Natural killer cell (primary cell): ENCODE measurements at regions not wholly inside any gene's neighbourhood (a gene's known extent, or its start where the extent isn't known, plus 50 kb on each side); places are given as distances from the start of the nearest gene placed in this dataset.

Source experiments
- ATAC-seq, 3 donors: fragments of 150-1000 bp in 2 of 3; fragments of 200-7000 bp in 1 of 3; cut with Tn5 transposase; 1 replicate in 1 of 3; 2 replicates in 2 of 3; pipeline ENCODE4 v1.10.0; 2021; ENCODE audit warnings: mild to moderate bottlenecking in 2 of 3, moderate library complexity in 2 of 3
- DNase-seq, 2 donors: peaks; one replicate each; pipeline versions ENCODE4 v3.0.0 to v3.0.0-alpha.2; 2013 to 2021; ENCODE audit warnings: mixed read lengths in 1 of 2
- H3K27ac ChIP-seq: one replicate; pipeline ENCODE4 v1.5.1; 2013; ENCODE audit warnings: mild to moderate bottlenecking, low read length
- H3K27me3 ChIP-seq: one replicate; pipeline ENCODE4 v1.6.1; 2013; ENCODE audit warnings: low read length; ENCODE audit not compliant: control insufficient read depth, insufficient read depth
- H3K36me3 ChIP-seq: one replicate; pipeline ENCODE4 v1.6.1; 2013; ENCODE audit warnings: low read length; ENCODE audit not compliant: control insufficient read depth, insufficient read depth
- H3K4me1 ChIP-seq: one replicate; pipeline ENCODE4 v1.6.1; 2013; ENCODE audit warnings: low read length; ENCODE audit not compliant: control insufficient read depth, insufficient read depth
- H3K4me3 ChIP-seq: one replicate; pipeline ENCODE4 v1.5.1; 2013; ENCODE audit warnings: low read length
- H3K9me3 ChIP-seq: one replicate; pipeline ENCODE4 v1.6.1; 2013; ENCODE audit warnings: low read length; ENCODE audit not compliant: control insufficient read depth, insufficient read depth
- H3K27ac Mint-ChIP-seq, 2 donors: one replicate each; pipeline ENCODE4 v1.8.0; 2022; ENCODE audit warnings: mild to moderate bottlenecking in 2 of 2, mixed read lengths in 2 of 2, moderate library complexity in 1 of 2
- H3K27me3 Mint-ChIP-seq, 2 donors: one replicate each; pipeline ENCODE4 v1.8.0; 2022; ENCODE audit warnings: low read depth in 2 of 2, mixed read lengths in 2 of 2
- H3K36me3 Mint-ChIP-seq: one replicate; pipeline ENCODE4 v1.8.0; 2022; ENCODE audit warnings: mixed read lengths
- H3K4me1 Mint-ChIP-seq, 2 donors: one replicate each; pipeline ENCODE4 v1.8.0; 2022; ENCODE audit warnings: mixed read lengths in 2 of 2
- H3K4me3 Mint-ChIP-seq: one replicate; pipeline ENCODE4 v1.8.0; 2022; ENCODE audit warnings: mild to moderate bottlenecking, moderate library complexity, mixed read lengths
- H3K9me3 Mint-ChIP-seq, 2 donors: one replicate each; pipeline ENCODE4 v1.8.0; 2022; ENCODE audit warnings: mixed read lengths in 2 of 2
- CTCF ChIP-seq: fragments of 200-600 bp; IDR thresholded peaks from one replicate; pipeline ENCODE4 v1.8.0; 2022; ENCODE audit warnings: antibody characterized with exemption
- WGBS: methylation state at CpG from one replicate; pipeline ENCODE4 v1.1.7; 2013; ENCODE audit warnings: missing lambda C conversion rate; ENCODE audit not compliant: insufficient coverage; 5-methylcytosine and 5-hydroxymethylcytosine counted together
- intact Hi-C: fragments of 100-400 bp; cut with micrococcal nuclease; formaldehyde crosslinking; loops from one replicate; pipeline ENCODE4 v1.14.2; 2022

- no peak for TF ChIP-seq CTCF
- no peak for ATAC-seq
These were observed 153.4 kb upstream of the LRFN2 start for GRCh38 chr6:40740518-40740917.

GRCh38 chr6:40738551-40739193 is 151.5 kb upstream of the LRFN2 start:
- 81% methylated on average over 11 of the region's 11 CpGs for WGBS

More at GRCh38 chr6:40740518-40740917, 153.4 kb upstream of the LRFN2 start:
- no peak for DNase-seq
- H3K27me3 ChIP-seq, result peaks cover 3% of the 10 kb centered on the region
- Mint-ChIP-seq H3K4me3 (no peak overlapping the region), H3K27ac (no peak overlapping the region), H3K4me1 (no peaks in the 10 kb centered on the region), H3K9me3 (no peaks in the 10 kb centered on the region), H3K36me3 (no peaks in the 10 kb centered on the region), H3K27me3 (peaks cover 10 to 44% of the 10 kb centered on the region in 2 donors)
- no peaks in the 10 kb centered on the region for H3K4me1 ChIP-seq
- no peaks in the 10 kb centered on the region for H3K36me3 ChIP-seq
- no peak overlapping the region for H3K27ac ChIP-seq
- intact Hi-C loops, result no loop called here
- H3K9me3 ChIP-seq, result no peaks in the 10 kb centered on the region
- no peak overlapping the region for H3K4me3 ChIP-seq
- 75% methylated on average over 1 of the region's 3 CpGs for WGBS

GRCh38 chr6:40735521-40735920 is 148.4 kb upstream of the LRFN2 start:
- no peak overlapping the region for H3K4me3 ChIP-seq
- WGBS, result 78% methylated on average over 7 of the region's 7 CpGs
- H3K9me3 Mint-ChIP-seq, result no peaks in the 10 kb centered on the region
- H3K9me3 ChIP-seq, result no peaks in the 10 kb centered on the region
- no peak overlapping the region for H3K27ac Mint-ChIP-seq
- ATAC-seq (no peak), DNase-seq (no peak)
- no peak overlapping the region for H3K27ac ChIP-seq
- H3K4me1 Mint-ChIP-seq, result no peaks in the 10 kb centered on the region
- H3K4me3 Mint-ChIP-seq, result no peak overlapping the region
- H3K36me3 ChIP-seq, result no peaks in the 10 kb centered on the region
- intact Hi-C loops, result no loop called here
- no peaks in the 10 kb centered on the region for H3K36me3 Mint-ChIP-seq
- H3K4me1 ChIP-seq, result no peaks in the 10 kb centered on the region
- TF ChIP-seq CTCF, result no peak
- peaks cover 3% of the 10 kb centered on the region for H3K27me3 ChIP-seq
- H3K27me3 Mint-ChIP-seq, result peaks cover 14 to 28% of the 10 kb centered on the region in 2 donors

More at GRCh38 chr6:40738551-40739193, 151.5 kb upstream of the LRFN2 start:
- Mint-ChIP-seq H3K36me3 (no peaks in the 10 kb centered on the region), H3K4me1 (no peaks in the 10 kb centered on the region), H3K27me3 (peaks cover 16 to 52% of the 10 kb centered on the region in 2 donors), H3K4me3 (no peak overlapping the region), H3K9me3 (no peaks in the 10 kb centered on the region), H3K27ac (no peak overlapping the region)
- TF ChIP-seq CTCF, result no peak
- no peaks in the 10 kb centered on the region for H3K9me3 ChIP-seq
- peaks cover 3% of the 10 kb centered on the region for H3K27me3 ChIP-seq
- H3K4me3 ChIP-seq, result no peak overlapping the region
- H3K27ac ChIP-seq, result no peak overlapping the region
- no peaks in the 10 kb centered on the region for H3K36me3 ChIP-seq
- no peak for DNase-seq
- H3K4me1 ChIP-seq, result no peaks in the 10 kb centered on the region
- ATAC-seq, result no peak
- intact Hi-C loops, result no loop called here

- no peaks in the 10 kb centered on the region for H3K9me3 Mint-ChIP-seq
- H3K36me3 ChIP-seq, result no peaks in the 10 kb centered on the region
- no peak for TF ChIP-seq CTCF
- no peak overlapping the region for H3K27ac ChIP-seq
- H3K4me1 Mint-ChIP-seq, result no peaks in the 10 kb centered on the region
- WGBS, result 72% methylated on average over 3 of the region's 3 CpGs
- H3K27me3 ChIP-seq, result peaks cover 3% of the 10 kb centered on the region
- ATAC-seq (no peak), DNase-seq (no peak)
- no peak overlapping the region for H3K27ac Mint-ChIP-seq
- no peaks in the 10 kb centered on the region for H3K4me1 ChIP-seq
- H3K27me3 Mint-ChIP-seq, result peaks cover 14 to 28% of the 10 kb centered on the region in 2 donors
- intact Hi-C loops, result no loop called here
- no peak overlapping the region for H3K4me3 Mint-ChIP-seq
- no peaks in the 10 kb centered on the region for H3K36me3 Mint-ChIP-seq
- H3K9me3 ChIP-seq, result no peaks in the 10 kb centered on the region
- no peak overlapping the region for H3K4me3 ChIP-seq
These were observed 148.0 kb upstream of the LRFN2 start for GRCh38 chr6:40735121-40735520.
